ENCODE measurements at regions not wholly inside any gene's neighbourhood (a gene's known extent, or its start where the extent isn't known, plus 50 kb on each side); places are given as distances from the start of the nearest gene placed in this dataset.

- DNase-seq (ENCODE audit: low spot score) = no peak
These were observed 92.0 kb downstream of the GADD45G start for GRCh38 chr9:89696780-89697179.

DNA sequence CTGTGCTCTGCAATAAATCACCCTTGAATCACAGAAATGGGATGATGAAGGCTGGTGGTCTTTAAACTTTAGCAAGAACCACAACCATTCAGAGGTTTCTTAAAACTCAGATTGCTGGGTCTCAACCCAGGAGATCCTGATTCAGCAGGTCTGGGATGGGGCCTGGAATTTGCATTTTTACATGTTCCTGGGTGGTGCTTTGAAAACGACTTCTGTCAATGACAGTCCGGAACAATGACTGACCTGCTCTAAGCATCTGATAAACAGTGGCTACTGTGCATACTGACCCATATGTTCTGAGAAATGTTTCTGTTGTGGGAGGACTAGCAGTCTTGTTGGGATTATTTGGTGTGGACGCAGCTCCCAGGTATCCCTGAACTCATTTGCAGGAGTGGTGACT lies 92.7 kb downstream of the GADD45G start:
- no peak for DNase-seq (ENCODE audit: low spot score)

- DNase-seq (ENCODE audit: low spot score) = no peak
These were observed 93.7 kb downstream of the GADD45G start for GRCh38 chr9:89698411-89699005.

- DNase-seq (ENCODE audit: low spot score) = no peak
These were observed 94.8 kb downstream of the GADD45G start for GRCh38 chr9:89699646-89700045.

DNA sequence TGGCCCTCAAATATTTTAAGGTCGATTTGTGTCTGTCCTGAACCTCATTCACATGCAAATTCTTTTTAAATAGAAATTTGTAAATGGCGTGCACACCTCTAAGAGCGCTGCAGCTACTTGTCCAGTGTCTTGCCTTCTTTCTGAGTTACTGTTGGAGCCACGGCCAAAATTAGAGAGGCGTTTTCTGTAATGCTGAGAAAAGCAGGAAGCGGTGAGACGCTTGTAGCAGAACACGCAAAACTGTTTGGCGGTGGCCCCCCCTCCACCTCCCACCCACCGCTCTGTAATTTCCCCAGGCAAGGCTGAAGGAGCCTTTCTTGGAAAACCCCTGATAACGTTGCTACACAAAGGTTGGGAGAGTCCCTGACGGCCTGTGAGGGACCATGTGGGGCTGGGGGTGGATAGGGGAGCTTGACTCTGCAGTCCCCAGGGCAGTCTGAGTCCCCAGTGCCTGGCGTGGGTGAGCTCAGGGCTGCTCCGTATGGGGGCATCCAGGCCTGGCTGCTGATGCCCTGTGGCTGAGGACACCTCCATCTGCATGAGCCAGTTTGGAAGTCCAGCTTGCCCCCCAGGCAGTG lies 96.5 kb downstream of the GADD45G start:
- no peak for DNase-seq (ENCODE audit: low spot score)

DNA sequence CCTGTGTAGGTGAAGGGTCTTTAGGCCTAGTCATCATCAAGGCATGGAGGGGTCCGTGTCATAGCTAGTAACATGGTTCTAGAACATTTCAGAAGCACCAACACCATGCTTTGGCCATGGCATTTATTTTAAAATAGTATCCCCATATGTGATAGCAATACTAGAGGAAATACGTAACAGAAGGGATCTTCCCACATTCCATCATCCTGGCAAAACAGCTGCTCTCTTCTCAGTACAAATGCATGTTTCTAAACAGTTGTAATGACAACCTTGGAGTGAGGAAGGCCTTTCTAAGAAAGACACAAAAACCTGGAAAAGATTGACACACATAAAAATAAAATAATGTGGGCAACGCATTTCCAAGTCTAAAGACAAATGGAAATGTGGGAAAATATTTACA lies 97.6 kb downstream of the GADD45G start:
- DNase-seq (ENCODE audit: low spot score) = no peak

- DNase-seq (ENCODE audit: low spot score) = no peak
These were observed 100.8 kb downstream of the GADD45G start for GRCh38 chr9:89705651-89706050.

GRCh38 chr9:89706086-89706485 lies 101.3 kb downstream of the GADD45G start:
- no peak for DNase-seq (ENCODE audit: low spot score)

GRCh38 chr9:89706731-89707191 lies 101.9 kb downstream of the GADD45G start:
- DNase-seq (ENCODE audit: low spot score) = no peak

- no peak for DNase-seq (ENCODE audit: low spot score)
These were observed 105.9 kb downstream of the GADD45G start for GRCh38 chr9:89710697-89711096.

DNA sequence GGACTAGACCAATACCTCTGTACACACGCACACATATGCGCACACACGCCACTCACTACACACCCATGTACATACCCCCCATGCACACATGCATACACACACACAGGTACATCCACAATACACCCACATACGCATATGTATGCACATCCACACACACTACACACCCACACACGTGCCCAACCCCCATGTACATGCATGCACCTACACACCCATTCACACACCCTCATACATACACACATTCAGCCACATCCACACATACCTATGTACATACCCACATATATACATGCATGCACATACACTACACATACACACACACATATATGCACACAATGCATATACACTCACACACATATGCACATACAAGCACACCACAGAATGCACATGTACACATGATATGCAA lies 107.1 kb downstream of the GADD45G start:
- no peak for DNase-seq (ENCODE audit: low spot score)

DNA sequence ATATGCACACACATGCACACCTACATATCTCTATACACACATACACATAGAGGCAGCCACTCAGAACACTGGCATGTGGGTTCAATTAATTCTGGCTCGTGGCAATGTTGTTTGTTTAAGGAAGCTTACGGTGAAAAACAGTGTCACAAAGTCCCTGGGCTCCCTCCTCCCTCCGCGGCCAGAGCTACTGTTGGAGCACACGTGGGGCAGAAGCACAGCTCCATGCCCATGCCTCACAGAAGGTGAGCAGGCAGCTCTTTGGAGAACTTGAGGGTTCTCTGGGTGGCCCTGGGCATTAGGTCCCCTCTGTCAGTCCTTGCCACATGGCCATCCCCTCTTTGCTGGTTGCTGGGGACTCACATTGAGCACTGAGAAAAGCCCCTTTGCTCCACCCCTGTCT lies 107.5 kb downstream of the GADD45G start:
- DNase-seq (ENCODE audit: low spot score) = no peak

DNA sequence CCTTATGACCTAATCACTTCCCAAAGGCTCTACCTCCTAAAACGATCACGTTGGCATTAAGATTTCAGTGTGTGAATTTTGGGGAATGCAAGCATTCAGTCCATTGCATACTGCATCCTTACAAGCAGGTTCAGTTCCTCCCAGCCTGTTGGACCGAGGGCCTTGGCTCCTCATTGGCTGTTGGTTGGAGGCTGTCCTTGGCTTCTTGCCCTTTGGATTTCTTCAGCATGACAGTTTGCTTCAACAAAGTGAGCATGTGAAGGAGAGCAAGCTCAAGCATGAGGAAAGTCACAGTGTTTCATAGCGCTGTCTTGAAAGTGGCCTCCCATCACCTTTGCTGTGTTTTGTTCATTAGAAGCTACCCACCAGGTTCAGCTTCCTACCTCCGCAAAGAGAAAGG lies 109.5 kb downstream of the GADD45G start:
- DNase-seq (ENCODE audit: low spot score) = no peak

DNA sequence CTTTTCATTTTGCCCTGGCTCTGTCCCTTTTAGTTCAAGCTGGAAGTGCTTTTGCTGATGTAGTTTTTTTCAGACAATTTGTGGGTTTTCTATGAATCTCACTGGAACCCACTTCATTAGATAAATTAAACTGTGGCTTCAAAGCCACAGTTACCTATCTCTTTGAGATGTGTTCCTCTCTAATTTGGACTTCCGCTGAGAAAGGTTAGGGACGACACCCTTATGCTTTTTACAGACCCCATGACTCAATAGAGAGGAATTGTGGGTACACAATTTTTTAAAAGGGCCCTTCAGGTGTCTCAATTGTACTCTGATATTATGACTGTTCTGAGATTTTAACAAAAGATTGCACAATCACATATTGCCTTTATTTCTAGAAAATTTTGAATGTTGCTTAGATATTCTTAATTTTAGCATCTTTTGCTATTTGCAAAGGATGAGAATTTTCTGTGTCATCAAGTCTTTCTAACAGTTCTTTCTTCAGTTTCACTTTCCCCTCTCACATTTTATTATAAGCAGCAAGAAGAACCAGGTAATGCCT lies 110.6 kb downstream of the GADD45G start:
- DNase-seq (ENCODE audit: low spot score) = no peak

DNA sequence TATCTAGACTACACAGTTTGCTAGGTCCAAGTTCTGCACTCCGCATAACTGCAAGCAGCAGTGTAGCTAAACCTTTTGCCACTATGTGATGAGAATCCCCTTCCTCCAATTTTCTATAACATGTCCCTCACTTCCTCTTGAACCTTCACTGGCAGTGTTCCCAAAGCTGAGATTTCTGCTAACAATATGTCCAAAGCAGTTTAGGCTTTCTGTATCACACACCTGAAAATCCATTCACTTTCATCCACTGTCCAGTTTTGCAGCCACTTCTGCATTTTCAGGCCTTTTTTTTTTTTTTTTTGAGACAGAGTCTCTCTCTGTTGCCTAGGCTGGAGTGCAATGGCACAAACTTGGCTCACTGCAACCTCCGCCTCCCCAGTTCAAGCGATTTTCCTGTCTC lies 111.1 kb downstream of the GADD45G start:
- DNase-seq (ENCODE audit: low spot score) = no peak

DNA sequence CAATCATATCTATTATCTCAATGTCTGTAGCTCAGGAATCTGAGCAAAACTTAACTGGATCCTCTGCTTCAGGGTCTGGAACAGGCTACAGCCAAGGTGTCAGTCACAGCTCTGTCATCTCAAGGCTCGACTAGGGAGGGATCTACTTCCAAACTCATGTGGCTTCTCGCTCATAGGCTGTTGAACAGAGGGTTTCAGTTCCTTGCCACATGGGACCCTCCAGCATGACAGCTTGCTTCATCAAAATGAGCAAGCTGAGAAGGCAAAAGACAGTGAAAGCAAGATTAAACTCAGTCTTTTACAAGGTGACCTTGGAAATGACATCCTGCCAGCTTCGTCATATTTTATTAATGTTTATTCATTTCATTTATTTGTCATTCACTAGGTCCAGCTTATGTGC lies 111.7 kb downstream of the GADD45G start:
- DNase-seq (ENCODE audit: low spot score) = no peak

GRCh38 chr9:89718176-89718575 lies 113.4 kb downstream of the GADD45G start:
- no peak for DNase-seq (ENCODE audit: low spot score)

DNA sequence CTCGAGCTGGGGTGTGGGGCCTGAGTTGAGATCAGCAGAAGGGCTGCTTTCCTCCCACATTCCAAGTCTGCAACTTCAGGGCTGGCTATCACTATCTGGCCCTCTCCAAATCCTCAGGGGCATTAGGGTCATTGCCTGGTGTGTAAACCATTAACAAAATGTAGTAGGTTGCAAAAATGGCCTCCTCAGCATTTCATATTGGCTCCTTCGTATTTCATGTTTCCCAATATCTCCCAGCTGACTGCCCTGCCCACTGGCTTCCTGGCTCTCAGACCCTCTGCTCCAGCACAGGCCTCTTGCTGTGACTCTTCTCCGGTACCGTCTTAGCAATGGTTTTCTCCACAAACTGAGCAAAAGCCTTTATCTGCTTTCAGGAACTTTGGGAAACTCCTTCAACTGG lies 113.8 kb downstream of the GADD45G start:
- DNase-seq (ENCODE audit: low spot score) = no peak

DNA sequence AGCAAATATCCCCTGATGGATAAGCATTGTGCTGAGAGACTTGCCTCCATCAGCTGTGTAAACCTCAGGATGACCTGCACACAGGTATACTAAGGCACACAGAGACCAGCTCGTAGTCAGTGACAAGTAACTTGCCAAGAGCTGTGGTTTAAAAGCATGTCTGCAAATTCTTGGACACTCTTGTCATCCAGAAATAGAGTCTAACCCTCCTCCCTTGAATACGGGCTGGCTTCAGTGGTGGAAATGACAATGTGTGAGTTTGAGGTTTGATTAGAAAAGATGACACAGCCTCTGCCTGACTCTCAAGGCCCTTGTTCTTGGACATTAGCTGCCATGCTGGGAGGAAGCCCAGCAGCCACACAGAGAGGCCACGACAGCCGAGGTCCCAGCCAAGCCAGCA lies 114.4 kb downstream of the GADD45G start:
- DNase-seq (ENCODE audit: low spot score) = peak; percentile 10

DNA sequence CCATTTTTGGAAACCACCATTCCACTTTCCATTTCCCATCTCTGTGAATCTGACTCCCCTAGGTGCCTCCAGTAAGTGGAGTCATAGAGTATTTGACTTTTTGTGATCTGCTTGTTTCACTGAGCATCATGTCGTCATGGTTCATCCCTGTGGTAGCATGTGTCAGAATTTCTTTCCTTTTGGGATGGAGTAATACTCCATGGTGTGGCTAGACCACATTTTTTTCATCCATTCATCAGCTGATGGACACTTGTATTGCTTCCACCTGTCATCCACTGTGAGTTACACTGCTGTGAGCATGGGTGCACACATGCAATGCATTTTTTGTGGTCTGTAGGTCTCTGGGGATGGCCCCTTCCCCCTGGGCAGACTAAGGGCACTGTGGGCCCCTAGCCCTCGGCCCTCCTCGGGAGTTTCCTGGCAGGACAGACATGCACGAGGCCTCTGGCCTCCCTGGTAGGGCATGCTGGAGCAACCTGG lies 115.9 kb downstream of the GADD45G start:
- no peak for DNase-seq (ENCODE audit: low spot score)

DNA sequence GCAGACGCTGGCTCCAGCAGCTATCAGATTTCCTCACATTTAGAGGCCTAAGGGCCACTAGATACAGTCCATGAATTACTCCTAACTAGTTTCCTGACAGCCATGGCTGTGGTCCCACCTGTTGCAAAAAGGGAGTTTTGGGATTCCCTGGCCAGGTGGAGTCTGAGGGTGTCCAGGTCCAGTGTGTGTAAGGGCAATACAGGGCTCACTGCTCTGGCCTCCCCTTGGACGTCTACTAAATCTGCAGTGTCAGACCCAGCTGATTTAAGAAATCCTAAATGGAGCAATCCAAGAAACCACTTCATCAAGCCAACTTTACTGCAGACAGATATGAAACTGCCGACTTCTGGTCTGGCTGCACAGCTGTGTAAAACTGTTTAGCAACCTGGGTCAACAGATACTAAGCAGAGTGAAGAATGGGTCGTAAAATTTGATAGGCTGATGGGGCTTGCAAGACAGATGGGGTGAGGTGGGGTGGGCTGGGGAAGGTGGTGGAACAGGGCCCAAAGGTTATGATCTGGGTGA lies 116.4 kb downstream of the GADD45G start:
- DNase-seq (ENCODE audit: low spot score) = no peak

- DNase-seq (ENCODE audit: low spot score) = no peak
These were observed 117.2 kb downstream of the GADD45G start for GRCh38 chr9:89721971-89722530.

DNA sequence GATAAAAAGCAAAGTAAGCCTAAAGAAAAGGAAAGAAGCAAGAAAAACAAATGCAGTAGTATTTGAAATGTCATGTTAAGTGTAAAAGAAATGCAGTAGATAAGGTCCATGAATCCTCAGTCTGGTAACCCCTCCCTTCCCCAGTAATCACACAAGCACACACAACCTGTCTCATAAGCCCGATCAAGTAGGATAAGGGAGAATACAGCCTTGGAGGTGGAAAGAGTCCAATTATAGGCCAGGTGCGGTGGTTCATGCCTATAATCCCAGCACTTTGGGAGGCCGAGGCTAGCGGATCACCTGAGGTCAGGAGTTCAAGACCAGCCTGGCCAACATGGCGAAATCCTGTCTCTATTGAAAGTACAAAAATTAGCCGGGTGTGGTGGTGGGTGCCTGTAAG lies 117.9 kb downstream of the GADD45G start:
- DNase-seq (ENCODE audit: low spot score) = no peak
